HL-60 (cell line): ENCODE measurements at regions not wholly inside any gene's neighbourhood (a gene's known extent, or its start where the extent isn't known, plus 50 kb on each side); places are given as distances from the start of the nearest gene placed in this dataset.

Source experiments
- DNase-seq, 2 experiments: peaks; one replicate each; pipeline ENCODE4 v3.0.0-alpha.2; 2010 to 2020; ENCODE audit warnings: low read depth in 1 of 2, low spot score in 1 of 2
- H3K27ac ChIP-seq: fragments of 250-450 bp; sonication (Bioruptor Pico); replicated peaks from 2 replicates; pipeline ENCODE4 v1.5.1; 2020; ENCODE audit warnings: mild to moderate bottlenecking, moderate library complexity
- H3K27me3 ChIP-seq: fragments of 250-450 bp; sonication (Bioruptor Pico); 2 replicates; pipeline ENCODE4 v1.5.1; 2021; ENCODE audit warnings: mild to moderate bottlenecking, moderate library complexity; ENCODE audit not compliant: insufficient read depth, poor library complexity, severe bottlenecking
- H3K4me3 ChIP-seq: replicated peaks from 2 replicates; pipeline ENCODE4 v1.5.1; 2011; ENCODE audit warnings: mild to moderate bottlenecking, control low read depth, low read length; ENCODE audit not compliant: insufficient read depth
- CTCF ChIP-seq: IDR thresholded peaks from one replicate; pipeline ENCODE4 v1.5.1; 2011; ENCODE audit warnings: low read length, control low read depth, inconsistent platforms; ENCODE audit not compliant: insufficient read depth
- GABPA ChIP-seq: IDR thresholded peaks from 2 replicates; pipeline ENCODE4 v1.6.1; 2012; ENCODE audit warnings: low read depth
- POLR2AphosphoS5 ChIP-seq: IDR thresholded peaks from 2 replicates; pipeline ENCODE4 v1.6.1; 2012; ENCODE audit warnings: low read depth
- REST ChIP-seq: IDR thresholded peaks from 2 replicates; pipeline ENCODE4 v1.6.1; 2012; ENCODE audit warnings: low read depth; ENCODE audit not compliant: insufficient replicate concordance
- SPI1 ChIP-seq: IDR thresholded peaks from 2 replicates; pipeline ENCODE4 v1.6.1; 2012; ENCODE audit warnings: low read depth, mild to moderate bottlenecking, borderline replicate concordance

- no peak for DNase-seq
- Histone ChIP-seq H3K27me3 (no peaks in the 10 kb centered on the region), H3K4me3 (no peak overlapping the region), H3K27ac (no peak overlapping the region)
- TF ChIP-seq GABPA (no peak), POLR2AphosphoS5 (no peak), SPI1 (no peak), REST (no peak), CTCF (no peak)
These were observed 330.6 kb downstream of the CYRIA start for GRCh38 chr2:16334886-16335603.

GRCh38 chr2:16334366-16334765 is 331.3 kb downstream of the CYRIA start:
- DNase-seq: no peak
- no peak for TF ChIP-seq REST
- TF ChIP-seq CTCF: no peak
- no peak for TF ChIP-seq GABPA
- no peak for TF ChIP-seq SPI1
- TF ChIP-seq POLR2AphosphoS5: no peak
- Histone ChIP-seq H3K27me3 (no peaks in the 10 kb centered on the region), H3K4me3 (no peak overlapping the region), H3K27ac (no peak overlapping the region)

GRCh38 chr2:16333681-16334080 is 332.0 kb downstream of the CYRIA start:
- Histone ChIP-seq H3K4me3 (no peak overlapping the region), H3K27me3 (no peaks in the 10 kb centered on the region), H3K27ac (no peak overlapping the region)
- no peak for TF ChIP-seq REST
- no peak for TF ChIP-seq GABPA
- no peak for TF ChIP-seq SPI1
- no peak for TF ChIP-seq POLR2AphosphoS5
- TF ChIP-seq CTCF: no peak
- no peak for DNase-seq
